GM19023 (cell line): ENCODE measurements at regions not wholly inside any gene's neighbourhood (a gene's known extent, or its start where the extent isn't known, plus 50 kb on each side); places are given as distances from the start of the nearest gene placed in this dataset.

ENCODE experiments used
- ATAC-seq: cut with Tn5 transposase; IDR thresholded peaks from one replicate; pipeline ENCODE4 v1.9.1; 2021; ENCODE audit warnings: mild to moderate bottlenecking, moderate library complexity; ENCODE audit not compliant: unreplicated experiment

DNA sequence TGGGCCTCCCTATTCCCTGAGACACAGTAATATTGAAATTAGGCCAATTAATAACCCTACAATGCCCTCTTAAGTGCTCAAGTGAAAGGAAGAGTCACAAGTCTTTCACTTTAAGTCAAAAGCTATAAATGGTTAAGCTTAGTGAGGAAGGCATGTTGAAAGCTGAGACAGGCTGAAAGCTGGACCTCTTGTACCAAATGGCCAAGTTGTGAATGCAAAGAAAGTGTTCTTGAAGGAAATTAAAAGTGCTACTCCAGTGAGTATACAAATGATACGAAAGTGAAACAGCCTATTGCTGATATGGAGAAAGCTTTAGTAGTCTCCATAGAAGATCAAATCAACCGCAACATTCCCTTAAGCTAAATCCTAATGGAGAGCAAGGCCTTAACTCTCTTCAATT, 140.8 kb downstream of the PTCSC3 start:
- ATAC-seq: no peak

GRCh38 chr14:36028665-36029064, 147.9 kb downstream of the PTCSC3 start:
- ATAC-seq: no peak

- no peak for ATAC-seq
These were observed 148.3 kb downstream of the PTCSC3 start for GRCh38 chr14:36028218-36028617.

- no peak for ATAC-seq
These were observed 149.2 kb downstream of the PTCSC3 start for GRCh38 chr14:36027354-36027753.

DNA sequence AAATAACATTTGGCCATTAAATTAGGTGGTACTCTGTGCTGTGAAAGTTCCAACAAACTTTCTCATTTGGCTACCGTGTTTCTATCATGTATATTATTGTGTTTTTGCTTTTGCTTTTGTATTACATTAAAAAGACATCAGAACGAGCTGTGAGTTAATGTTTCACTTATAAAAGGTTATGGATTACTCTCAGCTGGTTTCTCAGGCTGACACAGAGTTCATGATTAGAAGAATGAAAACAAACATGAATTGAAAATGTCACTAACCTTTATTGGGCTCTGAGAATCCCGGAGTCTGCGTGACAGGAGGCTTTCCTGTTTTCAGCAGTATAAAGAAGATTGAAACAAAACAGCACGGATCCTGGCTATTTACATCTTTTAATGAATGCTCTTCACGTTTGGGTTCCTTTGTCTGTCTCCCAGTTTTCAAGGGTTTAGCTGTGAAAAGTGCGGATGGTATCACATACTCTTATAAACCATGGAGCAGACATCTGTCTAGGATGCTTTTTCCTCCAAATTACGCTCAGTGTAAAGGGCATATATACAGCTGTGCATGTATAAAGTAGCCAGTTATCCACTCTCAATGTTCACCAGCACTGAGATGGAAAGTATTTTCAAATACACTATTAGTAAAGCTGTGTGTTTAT, 153.6 kb downstream of the PTCSC3 start:
- ATAC-seq: no peak

- ATAC-seq: no peak
These were observed 154.8 kb downstream of the PTCSC3 start for GRCh38 chr14:36021591-36022320.

- no peak for ATAC-seq
These were observed 155.5 kb downstream of the PTCSC3 start for GRCh38 chr14:36021030-36021422.

- ATAC-seq: no peak
These were observed 156.1 kb downstream of the PTCSC3 start for GRCh38 chr14:36020120-36021029.

- ATAC-seq: no peak
These were observed 157.4 kb downstream of the PTCSC3 start for GRCh38 chr14:36019126-36019525.

GRCh38 chr14:36014236-36014635, 162.3 kb downstream of the PTCSC3 start:
- ATAC-seq: no peak

GRCh38 chr14:36013483-36013882, 163.0 kb downstream of the PTCSC3 start:
- no peak for ATAC-seq

DNA sequence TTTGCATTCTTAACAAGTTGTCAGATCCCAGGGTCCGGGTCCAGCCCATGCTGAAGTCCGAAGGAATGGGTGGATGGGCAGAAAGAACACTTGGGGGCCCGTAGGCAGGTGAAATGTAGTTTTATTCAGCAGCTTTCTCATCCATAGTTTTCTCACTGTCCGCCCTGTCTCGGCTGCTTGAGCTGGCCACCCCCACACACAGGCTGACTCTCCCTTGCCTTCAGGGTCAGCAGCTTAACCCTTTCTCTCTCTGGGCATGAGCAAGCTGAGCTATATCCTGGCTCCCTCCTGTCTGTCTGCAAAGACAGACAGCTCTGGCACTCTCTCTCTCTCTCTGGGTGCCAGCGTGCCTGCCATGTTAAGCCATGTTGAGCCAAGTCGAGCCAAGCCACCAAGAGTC, 163.9 kb downstream of the PTCSC3 start:
- ATAC-seq: no peak

GRCh38 chr14:36009643-36010042, 166.9 kb downstream of the PTCSC3 start:
- ATAC-seq: no peak

- ATAC-seq: no peak
These were observed 169.9 kb downstream of the PTCSC3 start for GRCh38 chr14:36006623-36007022.

DNA sequence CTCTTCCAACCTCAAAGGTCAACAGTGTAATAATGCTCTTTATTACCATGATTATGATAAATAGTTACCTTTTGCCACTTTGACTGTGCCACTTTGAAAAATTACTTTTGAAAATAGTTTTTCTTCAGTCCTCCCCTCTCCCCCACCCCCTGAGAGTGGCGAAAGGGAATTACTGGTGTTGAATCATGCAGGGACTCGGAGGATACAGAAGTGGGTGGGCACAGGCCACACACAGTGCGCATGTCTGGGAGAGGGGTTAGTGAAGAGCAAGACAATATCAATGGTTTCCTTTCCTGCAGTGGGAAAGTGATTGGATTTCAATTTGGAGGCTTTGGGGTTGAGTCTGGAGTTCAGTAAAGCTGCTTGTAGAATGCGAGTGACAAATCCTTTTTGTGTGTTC, 170.9 kb downstream of the PTCSC3 start:
- no peak for ATAC-seq

DNA sequence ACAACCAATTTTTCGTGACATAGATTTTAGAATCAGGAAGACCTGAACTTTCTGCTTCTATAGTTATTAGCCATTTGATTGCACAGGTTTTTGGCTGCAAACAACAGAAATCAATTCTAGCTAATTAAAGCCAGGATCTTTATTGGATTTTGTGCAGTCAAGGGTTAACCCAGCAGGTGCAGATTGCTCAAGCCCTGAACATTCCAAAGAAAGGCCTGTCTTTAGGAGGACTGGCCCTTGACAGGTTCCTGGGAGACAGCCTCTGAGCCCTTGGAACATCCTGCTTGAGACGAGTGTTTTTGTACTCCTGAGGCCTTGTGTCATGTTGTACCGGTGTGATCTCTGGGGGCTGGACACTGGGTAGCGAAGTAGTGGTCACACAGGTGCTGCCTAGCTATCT, 174.6 kb downstream of the PTCSC3 start:
- ATAC-seq: no peak

DNA sequence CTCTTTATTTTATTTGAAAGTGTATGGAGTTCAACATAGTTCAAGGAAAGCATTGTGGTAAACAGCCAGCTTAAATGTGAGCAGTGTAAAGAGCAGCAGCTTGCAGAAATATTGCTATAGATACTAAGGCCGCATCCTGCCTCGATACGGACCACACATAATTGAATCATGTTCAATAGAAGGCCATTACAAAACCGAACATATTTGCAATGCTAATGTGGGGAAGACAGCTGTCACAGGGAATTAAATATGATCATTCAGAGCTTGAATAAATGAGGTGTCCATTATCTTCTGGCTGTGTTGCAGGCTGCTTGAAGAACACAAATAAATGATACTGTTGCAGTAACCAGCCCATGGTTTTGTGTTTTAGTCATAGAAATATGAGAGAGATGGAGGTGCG, 173.2 kb downstream of the BRMS1L start:
- no peak for ATAC-seq

DNA sequence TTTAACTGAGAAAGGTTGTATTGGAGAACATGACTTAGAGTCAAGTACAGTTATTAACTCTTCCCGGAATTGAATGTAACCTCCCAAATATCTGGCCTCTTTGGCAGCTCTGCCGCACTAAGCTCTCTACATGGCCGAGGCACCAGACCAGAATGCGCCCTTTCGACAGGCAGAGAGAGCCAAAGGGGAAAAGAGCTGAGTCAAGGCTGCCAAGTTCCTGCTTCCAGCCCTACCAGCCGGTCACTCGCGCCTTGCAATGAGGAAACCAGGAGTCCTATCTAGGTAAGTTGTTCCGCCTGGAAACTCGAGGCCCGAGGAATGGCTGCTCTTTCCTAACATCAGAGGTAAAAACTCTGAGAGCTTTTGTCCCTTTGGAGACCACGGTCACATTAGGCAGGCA, 172.2 kb downstream of the BRMS1L start:
- ATAC-seq: no peak

- ATAC-seq: no peak
These were observed 167.5 kb downstream of the BRMS1L start for GRCh38 chr14:35993684-35993960.

DNA sequence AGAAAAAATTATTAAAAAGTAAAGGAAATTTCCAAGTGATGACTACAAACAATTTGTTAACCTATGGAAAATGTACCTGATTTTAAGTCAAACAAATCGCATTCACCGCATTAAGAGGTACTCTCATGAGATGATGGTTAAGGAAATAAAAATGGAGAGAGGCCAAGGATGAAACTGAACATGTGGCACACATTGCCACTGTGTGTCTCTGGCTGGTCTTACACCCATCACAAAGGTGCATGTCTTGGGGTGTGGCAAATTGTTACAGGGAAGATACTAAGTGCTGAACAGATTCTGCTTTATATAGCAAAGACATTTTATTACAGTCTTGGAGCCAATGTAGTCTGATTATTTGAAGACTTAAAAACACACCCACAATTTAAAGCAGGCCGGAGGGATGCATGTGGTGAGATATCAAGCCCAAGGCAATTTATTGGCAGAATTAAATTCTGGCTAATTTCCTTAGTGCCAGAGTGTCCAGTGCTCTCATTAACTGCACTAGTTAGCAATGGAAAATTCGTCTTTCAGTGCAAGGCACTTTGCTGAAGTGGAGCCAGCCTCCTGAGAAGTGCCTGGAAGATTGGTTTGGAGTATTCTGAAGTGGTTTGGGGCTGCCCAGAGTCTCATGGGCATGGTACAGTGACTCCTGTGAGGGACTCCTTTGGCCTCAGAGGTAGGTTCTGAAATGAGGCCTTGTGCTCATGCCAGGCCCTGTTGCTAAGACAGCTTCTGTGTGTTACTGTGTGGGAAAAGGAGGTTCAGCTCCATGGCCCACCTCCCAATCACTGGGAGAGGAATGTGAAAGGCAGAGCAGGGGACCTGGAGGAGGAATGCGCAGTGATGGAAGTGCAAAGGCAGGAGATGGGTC, 166.9 kb downstream of the BRMS1L start:
- ATAC-seq: no peak

DNA sequence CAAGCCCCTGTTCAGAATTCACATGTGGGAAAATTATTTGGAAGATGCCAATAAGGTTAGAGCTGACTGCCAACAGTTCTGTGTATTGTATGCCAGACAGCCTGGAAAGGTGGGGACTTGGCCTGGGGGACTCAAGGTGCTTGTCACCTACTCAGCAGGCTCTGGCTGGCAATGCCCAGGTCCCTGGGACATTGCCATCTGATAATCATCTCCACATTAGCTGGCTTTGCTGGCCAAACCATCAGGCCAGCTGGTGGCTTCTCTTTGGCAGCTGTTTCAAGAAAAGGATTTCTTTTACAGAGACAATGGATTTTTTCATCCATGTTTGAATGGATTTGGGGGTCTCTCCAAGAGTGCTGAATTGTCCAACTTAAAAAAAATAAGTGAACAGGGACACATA, 165.2 kb downstream of the BRMS1L start:
- ATAC-seq: no peak
